ENCODE measurements at regions not wholly inside any gene's neighbourhood (a gene's known extent, or its start where the extent isn't known, plus 50 kb on each side); places are given as distances from the start of the nearest gene placed in this dataset.

GRCh38 chr10:55837273-55837672, 523.8 kb downstream of the ZWINT start:
- CTCF ChIA-PET, result no interaction called here
- POLR2A ChIA-PET, result no interaction called here
- TF ChIP-seq ELF4 (IDR thresholded peaks at IDR 0.05) (no peak), FOXA1 (IDR thresholded peaks at IDR 0.05) (no peak), BHLHE40 (IDR thresholded peaks at IDR 0.05; ENCODE audit: borderline replicate concordance) (no peak), ARNT (IDR thresholded peaks at IDR 0.05) (no peak), SUZ12 (IDR thresholded peaks at IDR 0.05) (no peak), CTBP1 (IDR thresholded peaks at IDR 0.05; ENCODE audit: borderline replicate concordance) (no peak), SP1 (IDR thresholded peaks at IDR 0.05) (no peak), FOXK2 (IDR thresholded peaks at IDR 0.05) (no peak), TARDBP (IDR thresholded peaks at IDR 0.05) (no peak), FOXM1 (IDR thresholded peaks at IDR 0.05; ENCODE audit: borderline replicate concordance) (no peak), NFRKB (IDR thresholded peaks at IDR 0.05) (no peak), HDGF (IDR thresholded peaks at IDR 0.05; ENCODE audit: borderline replicate concordance) (no peak), LEF1 (IDR thresholded peaks at IDR 0.05; ENCODE audit: borderline replicate concordance) (no peak), PKNOX1 (IDR thresholded peaks at IDR 0.05) (no peak), L3MBTL2 (conservative IDR thresholded peaks at IDR 0.05) (no peak), ZNF384 (IDR thresholded peaks at IDR 0.05) (no peak)
- no peak for DNase-seq (ENCODE audit: extremely low spot score)

GRCh38 chr10:55822096-55822495, 539.0 kb downstream of the ZWINT start:
- POLR2A ChIA-PET, result no interaction called here
- no peak for DNase-seq (ENCODE audit: extremely low spot score)
- CTCF ChIA-PET, result no interaction called here
- TF ChIP-seq FOXK2 (IDR thresholded peaks at IDR 0.05), result no peak
- TF ChIP-seq SP1 (IDR thresholded peaks at IDR 0.05), result no peak
- TF ChIP-seq L3MBTL2 (conservative IDR thresholded peaks at IDR 0.05), result no peak
- no peak for TF ChIP-seq ELF4 (IDR thresholded peaks at IDR 0.05)
- no peak for TF ChIP-seq SUZ12 (IDR thresholded peaks at IDR 0.05)
- TF ChIP-seq ARNT (IDR thresholded peaks at IDR 0.05), result no peak

- DNase-seq (ENCODE audit: extremely low spot score), result no peak
- TF ChIP-seq FOXM1 (IDR thresholded peaks at IDR 0.05; ENCODE audit: borderline replicate concordance) (no peak), L3MBTL2 (conservative IDR thresholded peaks at IDR 0.05) (no peak), BHLHE40 (IDR thresholded peaks at IDR 0.05; ENCODE audit: borderline replicate concordance) (no peak), FOXK2 (IDR thresholded peaks at IDR 0.05) (no peak), ARNT (IDR thresholded peaks at IDR 0.05) (no peak), SP1 (IDR thresholded peaks at IDR 0.05) (no peak), HDGF (IDR thresholded peaks at IDR 0.05; ENCODE audit: borderline replicate concordance) (no peak), NFRKB (IDR thresholded peaks at IDR 0.05) (no peak), CTBP1 (IDR thresholded peaks at IDR 0.05; ENCODE audit: borderline replicate concordance) (no peak), ELF4 (IDR thresholded peaks at IDR 0.05) (no peak), TARDBP (IDR thresholded peaks at IDR 0.05) (no peak), FOXA1 (IDR thresholded peaks at IDR 0.05) (no peak), LEF1 (IDR thresholded peaks at IDR 0.05; ENCODE audit: borderline replicate concordance) (no peak), SUZ12 (IDR thresholded peaks at IDR 0.05) (no peak), ZNF384 (IDR thresholded peaks at IDR 0.05) (no peak), PKNOX1 (IDR thresholded peaks at IDR 0.05) (no peak)
- CTCF ChIA-PET, result no interaction called here
- POLR2A ChIA-PET, result no interaction called here
Measured at GRCh38 chr10:55820478-55820877, 540.6 kb downstream of the ZWINT start.

- ChIA-PET CTCF (no interaction called here), POLR2A (no interaction called here)
- no peak for DNase-seq (ENCODE audit: extremely low spot score)
- TF ChIP-seq BHLHE40 (IDR thresholded peaks at IDR 0.05; ENCODE audit: borderline replicate concordance), result no peak
- TF ChIP-seq NFRKB (IDR thresholded peaks at IDR 0.05), result no peak
- no peak for TF ChIP-seq ARNT (IDR thresholded peaks at IDR 0.05)
- no peak for TF ChIP-seq TARDBP (IDR thresholded peaks at IDR 0.05)
- no peak for TF ChIP-seq L3MBTL2 (conservative IDR thresholded peaks at IDR 0.05)
- no peak for TF ChIP-seq LEF1 (IDR thresholded peaks at IDR 0.05; ENCODE audit: borderline replicate concordance)
- TF ChIP-seq FOXM1 (IDR thresholded peaks at IDR 0.05; ENCODE audit: borderline replicate concordance), result no peak
- TF ChIP-seq SP1 (IDR thresholded peaks at IDR 0.05), result no peak
- TF ChIP-seq SUZ12 (IDR thresholded peaks at IDR 0.05), result no peak
- TF ChIP-seq ZNF384 (IDR thresholded peaks at IDR 0.05), result no peak
- no peak for TF ChIP-seq FOXA1 (IDR thresholded peaks at IDR 0.05)
- no peak for TF ChIP-seq PKNOX1 (IDR thresholded peaks at IDR 0.05)
- no peak for TF ChIP-seq FOXK2 (IDR thresholded peaks at IDR 0.05)
- no peak for TF ChIP-seq HDGF (IDR thresholded peaks at IDR 0.05; ENCODE audit: borderline replicate concordance)
- TF ChIP-seq CTBP1 (IDR thresholded peaks at IDR 0.05; ENCODE audit: borderline replicate concordance), result no peak
- no peak for TF ChIP-seq ELF4 (IDR thresholded peaks at IDR 0.05)
Measured at GRCh38 chr10:55820071-55820470, 541.0 kb downstream of the ZWINT start.

GRCh38 chr10:55813451-55814170, 547.4 kb downstream of the ZWINT start:
- POLR2A ChIA-PET, result no interaction called here
- TF ChIP-seq FOXA1 (IDR thresholded peaks at IDR 0.05) (no peak), HDGF (IDR thresholded peaks at IDR 0.05; ENCODE audit: borderline replicate concordance) (no peak), BHLHE40 (IDR thresholded peaks at IDR 0.05; ENCODE audit: borderline replicate concordance) (no peak), TARDBP (IDR thresholded peaks at IDR 0.05) (no peak), FOXM1 (IDR thresholded peaks at IDR 0.05; ENCODE audit: borderline replicate concordance) (no peak), SP1 (IDR thresholded peaks at IDR 0.05) (no peak), FOXK2 (IDR thresholded peaks at IDR 0.05) (no peak), SUZ12 (IDR thresholded peaks at IDR 0.05) (no peak), L3MBTL2 (conservative IDR thresholded peaks at IDR 0.05) (no peak), ZNF384 (IDR thresholded peaks at IDR 0.05) (no peak), ARNT (IDR thresholded peaks at IDR 0.05) (no peak), LEF1 (IDR thresholded peaks at IDR 0.05; ENCODE audit: borderline replicate concordance) (no peak), NFRKB (IDR thresholded peaks at IDR 0.05) (no peak), CTBP1 (IDR thresholded peaks at IDR 0.05; ENCODE audit: borderline replicate concordance) (no peak), PKNOX1 (IDR thresholded peaks at IDR 0.05) (no peak), ELF4 (IDR thresholded peaks at IDR 0.05) (no peak)
- DNase-seq (ENCODE audit: extremely low spot score), result no peak
- CTCF ChIA-PET, result no interaction called here
